ENCODE measurements at regions not wholly inside any gene's neighbourhood (a gene's known extent, or its start where the extent isn't known, plus 50 kb on each side); places are given as distances from the start of the nearest gene placed in this dataset.

- DNase-seq = no peak
Measured at GRCh38 chr15:29452881-29453731, 183.5 kb upstream of the NSMCE3 start.

GRCh38 chr15:29451201-29451781, 181.7 kb upstream of the NSMCE3 start:
- no peak for DNase-seq

- DNase-seq = no peak
Measured at GRCh38 chr15:29449136-29449535, 179.5 kb upstream of the NSMCE3 start.

- DNase-seq = no peak
Measured at GRCh38 chr15:29448320-29448719, 178.7 kb upstream of the NSMCE3 start.

- no peak for DNase-seq
Measured at GRCh38 chr15:29446480-29446879, 176.9 kb upstream of the NSMCE3 start.

GRCh38 chr15:29442532-29442931, 172.9 kb upstream of the NSMCE3 start:
- DNase-seq = no peak

- DNase-seq = no peak
Measured at GRCh38 chr15:29440541-29440940, 170.9 kb upstream of the NSMCE3 start.

GRCh38 chr15:29438703-29439055, 169.1 kb upstream of the NSMCE3 start:
- DNase-seq = no peak

- no peak for DNase-seq
Measured at GRCh38 chr15:29437888-29438702, 168.5 kb upstream of the NSMCE3 start.

GRCh38 chr15:29435811-29436210, 166.2 kb upstream of the NSMCE3 start:
- no peak for DNase-seq

- no peak for DNase-seq
Measured at GRCh38 chr15:29434280-29434679, 164.7 kb upstream of the NSMCE3 start.

GRCh38 chr15:29433507-29434248, 164.1 kb upstream of the NSMCE3 start:
- DNase-seq = no peak

GRCh38 chr15:29433050-29433318, 163.4 kb upstream of the NSMCE3 start:
- no peak for DNase-seq

GRCh38 chr15:29432191-29433049, 162.8 kb upstream of the NSMCE3 start:
- no peak for DNase-seq

- DNase-seq = no peak
Measured at GRCh38 chr15:29430831-29431230, 161.2 kb upstream of the NSMCE3 start.

GRCh38 chr15:29430124-29430523, 160.5 kb upstream of the NSMCE3 start:
- no peak for DNase-seq

GRCh38 chr15:29429584-29429983, 160.0 kb upstream of the NSMCE3 start:
- DNase-seq = no peak

- DNase-seq = no peak
Measured at GRCh38 chr15:29428925-29429573, 159.4 kb upstream of the NSMCE3 start.

- no peak for DNase-seq
Measured at GRCh38 chr15:29425864-29426263, 156.2 kb upstream of the NSMCE3 start.

- no peak for DNase-seq
Measured at GRCh38 chr15:29424118-29424517, 154.5 kb upstream of the NSMCE3 start.

- no peak for DNase-seq
Measured at GRCh38 chr15:29422606-29423005, 153.0 kb upstream of the NSMCE3 start.

GRCh38 chr15:29420188-29420587, 150.6 kb upstream of the NSMCE3 start:
- DNase-seq = no peak

Data from amniotic stem cell (primary cell).